ENCODE measurements at regions not wholly inside any gene's neighbourhood (a gene's known extent, or its start where the extent isn't known, plus 50 kb on each side); places are given as distances from the start of the nearest gene placed in this dataset.

DNA sequence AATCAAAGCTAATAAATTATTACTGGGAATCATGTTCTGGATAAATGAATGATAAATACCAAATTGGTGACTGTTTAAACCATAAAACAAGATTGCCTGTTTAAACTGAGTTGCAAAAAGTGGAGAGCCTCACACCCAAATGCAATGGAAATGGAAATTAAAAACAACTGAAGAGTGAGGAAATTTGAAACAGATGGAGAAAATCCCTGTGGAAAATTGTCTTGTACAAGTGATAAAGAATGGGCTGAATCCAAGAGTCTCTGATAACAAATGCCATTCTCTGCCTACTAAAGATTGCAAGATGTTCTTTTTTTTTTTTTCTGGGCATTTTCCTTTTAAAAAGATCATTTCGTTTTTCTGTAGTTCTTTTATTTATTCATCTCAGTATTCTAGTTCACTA lies 426.3 kb downstream of the NLGN4X start:
- Histone ChIP-seq H3K9me3 (replicated peaks in 1 of 3) (no peaks in the 10 kb centered on the region), H3K4me3 (no peak overlapping the region), H3K36me3 (replicated peaks in 1 of 2) (no peaks in the 10 kb centered on the region), H3K27me3 (no peaks in the 10 kb centered on the region), H3K27ac (no peak overlapping the region), H3K4me1 (replicated peaks in 1 of 2) (no peaks in the 10 kb centered on the region)
- intact Hi-C loops (cut with DNase I): no loop called here
- DNase-seq: no peak
- WGBS, 4 donors: 25 to 39% (median 35%) methylated on average over 1 of the region's 1 CpG
- TF ChIP-seq, protein P1, sequence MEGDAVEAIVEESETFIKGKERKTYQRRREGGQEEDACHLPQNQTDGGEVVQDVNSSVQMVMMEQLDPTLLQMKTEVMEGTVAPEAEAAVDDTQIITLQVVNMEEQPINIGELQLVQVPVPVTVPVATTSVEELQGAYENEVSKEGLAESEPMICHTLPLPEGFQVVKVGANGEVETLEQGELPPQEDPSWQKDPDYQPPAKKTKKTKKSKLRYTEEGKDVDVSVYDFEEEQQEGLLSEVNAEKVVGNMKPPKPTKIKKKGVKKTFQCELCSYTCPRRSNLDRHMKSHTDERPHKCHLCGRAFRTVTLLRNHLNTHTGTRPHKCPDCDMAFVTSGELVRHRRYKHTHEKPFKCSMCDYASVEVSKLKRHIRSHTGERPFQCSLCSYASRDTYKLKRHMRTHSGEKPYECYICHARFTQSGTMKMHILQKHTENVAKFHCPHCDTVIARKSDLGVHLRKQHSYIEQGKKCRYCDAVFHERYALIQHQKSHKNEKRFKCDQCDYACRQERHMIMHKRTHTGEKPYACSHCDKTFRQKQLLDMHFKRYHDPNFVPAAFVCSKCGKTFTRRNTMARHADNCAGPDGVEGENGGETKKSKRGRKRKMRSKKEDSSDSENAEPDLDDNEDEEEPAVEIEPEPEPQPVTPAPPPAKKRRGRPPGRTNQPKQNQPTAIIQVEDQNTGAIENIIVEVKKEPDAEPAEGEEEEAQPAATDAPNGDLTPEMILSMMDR (IDR thresholded peaks at IDR 0.05): no peak
- no peak for TF ChIP-seq POLR2A (IDR thresholded peaks at IDR 0.05)

DNA sequence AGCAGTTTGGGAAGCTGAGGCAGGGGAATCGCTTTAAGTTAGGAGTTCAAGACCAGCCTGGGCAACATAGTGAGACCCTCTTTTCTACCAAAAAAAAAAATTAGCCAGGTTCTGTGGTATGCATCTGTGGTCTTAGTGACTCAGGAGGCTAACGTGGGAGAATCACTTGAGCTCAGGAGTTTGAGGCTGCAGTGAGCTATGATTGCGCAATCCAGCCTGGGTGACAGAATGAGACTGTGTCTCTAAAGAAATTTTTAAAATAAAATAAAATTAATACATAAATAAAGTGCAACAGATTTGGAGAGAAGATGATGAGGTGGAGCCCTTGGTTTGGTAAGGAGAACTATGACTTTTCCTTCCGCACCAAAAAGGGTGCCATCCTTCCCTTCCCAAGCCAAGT lies 436.9 kb downstream of the NLGN4X start:
- WGBS, 4 donors: 65 to 86% (median 79%) methylated on average over 4 of the region's 4 CpGs
- no peaks in the 10 kb centered on the region for H3K27me3 ChIP-seq
- H3K9me3 ChIP-seq (replicated peaks in 1 of 3): no peaks in the 10 kb centered on the region
- H3K4me1 ChIP-seq (replicated peaks in 1 of 2): no peaks in the 10 kb centered on the region
- no peak for DNase-seq
- intact Hi-C loops (cut with DNase I): no loop called here
- H3K36me3 ChIP-seq (replicated peaks in 1 of 2): no peaks in the 10 kb centered on the region
- no peak for TF ChIP-seq POLR2A (IDR thresholded peaks at IDR 0.05)
- TF ChIP-seq, protein P1 (IDR thresholded peaks at IDR 0.05): no peak
- no peak overlapping the region for H3K27ac ChIP-seq
- no peak overlapping the region for H3K4me3 ChIP-seq

DNA sequence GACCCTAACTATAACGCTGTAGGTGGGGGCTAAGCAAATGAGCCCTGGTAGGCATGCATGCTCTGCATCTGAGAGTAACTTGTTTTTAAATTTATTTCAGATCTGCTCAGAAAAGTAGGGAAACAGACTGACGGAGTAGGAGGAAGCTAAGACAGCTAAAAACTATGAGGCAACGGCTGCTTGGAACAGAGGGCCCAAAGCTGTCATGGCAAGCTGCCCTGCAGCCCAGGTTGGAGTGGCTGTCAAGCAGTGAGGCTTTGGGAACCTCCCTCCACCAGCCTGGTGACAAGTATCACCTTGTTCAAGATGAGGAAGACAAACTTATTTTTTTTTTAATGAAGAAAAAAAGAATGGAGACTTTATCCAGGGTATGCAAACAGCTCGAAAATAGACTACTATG lies 439.8 kb downstream of the NLGN4X start:
- H3K9me3 ChIP-seq (replicated peaks in 1 of 3): no peaks in the 10 kb centered on the region
- no peak for DNase-seq
- 48 to 63% (median 59%) methylated on average over 3 to 4 of the region's 4 CpGs for WGBS, 4 donors
- no peak overlapping the region for H3K27ac ChIP-seq
- TF ChIP-seq, protein P1 (IDR thresholded peaks at IDR 0.05): no peak
- TF ChIP-seq POLR2A (IDR thresholded peaks at IDR 0.05): no peak
- no peaks in the 10 kb centered on the region for H3K27me3 ChIP-seq
- H3K4me3 ChIP-seq: no peak overlapping the region
- H3K36me3 ChIP-seq (replicated peaks in 1 of 2): no peaks in the 10 kb centered on the region
- no peaks in the 10 kb centered on the region for H3K4me1 ChIP-seq (replicated peaks in 1 of 2)
- intact Hi-C loops (cut with DNase I): no loop called here

DNA sequence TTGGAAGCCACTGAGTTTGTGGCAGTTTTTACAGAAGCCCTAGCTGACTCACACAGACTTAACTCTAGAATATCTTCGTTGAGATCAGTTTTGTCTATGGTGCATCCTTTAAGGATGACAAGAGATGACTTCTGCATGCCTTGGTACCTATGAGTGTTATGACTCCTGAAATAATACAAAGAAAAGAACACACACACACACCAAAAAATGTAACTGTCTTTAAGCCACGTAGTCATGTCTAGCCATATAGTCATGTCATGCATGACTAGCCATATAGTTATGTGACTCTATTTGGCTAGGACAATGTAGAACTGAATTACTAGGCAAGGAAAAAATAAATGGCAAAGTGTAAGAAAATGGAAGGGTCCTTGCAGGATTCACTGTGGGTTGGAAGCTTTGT lies 447.8 kb downstream of the NLGN4X start:
- Histone ChIP-seq H3K4me1 (replicated peaks in 1 of 2) (no peaks in the 10 kb centered on the region), H3K27ac (no peak overlapping the region), H3K27me3 (no peaks in the 10 kb centered on the region), H3K9me3 (replicated peaks in 1 of 3) (no peaks in the 10 kb centered on the region), H3K36me3 (replicated peaks in 1 of 2) (no peaks in the 10 kb centered on the region), H3K4me3 (no peak overlapping the region)
- DNase-seq: no peak
- intact Hi-C loops (cut with DNase I): no loop called here
- TF ChIP-seq POLR2A (IDR thresholded peaks at IDR 0.05): no peak
- TF ChIP-seq, protein P1 (IDR thresholded peaks at IDR 0.05): no peak
- 54 to 62% (median 59%) methylated on average over 2 of the region's 2 CpGs for WGBS, 4 donors
